Activated CD8-positive, alpha-beta memory T cell treated with anti-CD3 and anti-CD28 coated beads, Interleukin-2, amount 50 U/mL, for 24 hours (primary cell): ENCODE measurements at regions not wholly inside any gene's neighbourhood (a gene's known extent, or its start where the extent isn't known, plus 50 kb on each side); places are given as distances from the start of the nearest gene placed in this dataset.

Source experiments
- DNase-seq: peaks from one replicate; pipeline ENCODE4 v3.0.0-alpha.2; 2020; ENCODE audit errors: extremely low read depth

GRCh38 chr2:196439760-196440159 lies 199.8 kb upstream of the CCDC150 start:
- no peak for DNase-seq

GRCh38 chr2:196440413-196440812 lies 199.1 kb upstream of the CCDC150 start:
- DNase-seq, result no peak

- no peak for DNase-seq
Measured at GRCh38 chr2:196441527-196441926, 198.0 kb upstream of the CCDC150 start.

- no peak for DNase-seq
Measured at GRCh38 chr2:196442211-196442610, 197.3 kb upstream of the CCDC150 start.

- DNase-seq, result no peak
Measured at GRCh38 chr2:196444442-196444841, 195.1 kb upstream of the CCDC150 start.

GRCh38 chr2:196445991-196446390 lies 193.5 kb upstream of the CCDC150 start:
- DNase-seq, result no peak

GRCh38 chr2:196448407-196449079 lies 191.0 kb upstream of the CCDC150 start:
- no peak for DNase-seq

GRCh38 chr2:196449083-196449482 lies 190.4 kb upstream of the CCDC150 start:
- DNase-seq, result no peak

- DNase-seq, result no peak
Measured at GRCh38 chr2:196452758-196453157, 186.8 kb upstream of the CCDC150 start.

- DNase-seq, result no peak
Measured at GRCh38 chr2:196453613-196454047, 185.9 kb upstream of the CCDC150 start.

- no peak for DNase-seq
Measured at GRCh38 chr2:196454492-196454891, 185.0 kb upstream of the CCDC150 start.

GRCh38 chr2:196459539-196459938 lies 180.0 kb upstream of the CCDC150 start:
- no peak for DNase-seq

- no peak for DNase-seq
Measured at GRCh38 chr2:196463706-196464105, 175.8 kb upstream of the CCDC150 start.

- DNase-seq, result no peak
Measured at GRCh38 chr2:196464311-196464710, 175.2 kb upstream of the CCDC150 start.

GRCh38 chr2:196466581-196466980 lies 172.9 kb upstream of the CCDC150 start:
- no peak for DNase-seq

- no peak for DNase-seq
Measured at GRCh38 chr2:196468394-196468793, 171.1 kb upstream of the CCDC150 start.

GRCh38 chr2:196473617-196474016 lies 165.9 kb upstream of the CCDC150 start:
- no peak for DNase-seq

GRCh38 chr2:196475611-196476010 lies 163.9 kb upstream of the CCDC150 start:
- no peak for DNase-seq

- no peak for DNase-seq
Measured at GRCh38 chr2:196478588-196478987, 160.9 kb upstream of the CCDC150 start.

GRCh38 chr2:196479350-196479749 lies 160.2 kb upstream of the CCDC150 start:
- DNase-seq, result no peak

GRCh38 chr2:196480653-196481323 lies 158.7 kb upstream of the CCDC150 start:
- no peak for DNase-seq

GRCh38 chr2:196481324-196481697 lies 158.2 kb upstream of the CCDC150 start:
- no peak for DNase-seq
